DOHH2 (cell line): ENCODE measurements at regions not wholly inside any gene's neighbourhood (a gene's known extent, or its start where the extent isn't known, plus 50 kb on each side); places are given as distances from the start of the nearest gene placed in this dataset.

Experiments used
- H3F3A ChIP-seq: fragments of 200-600 bp; sonication (generic), shearing (Covaris generic); 2 replicates; pipeline ENCODE4 v1.6.0; 2016; ENCODE audit warnings: antibody characterized with exemption, mild to moderate bottlenecking; ENCODE audit not compliant: control insufficient read depth, insufficient read depth
- H3K27ac ChIP-seq: fragments of 200-600 bp; sonication (generic); 2 replicates; pipeline ENCODE4 v1.5.1; 2014; ENCODE audit warnings: low read depth, mild to moderate bottlenecking, low read length, moderate library complexity
- H3K27me3 ChIP-seq: fragments of 200-600 bp; sonication (generic); 2 replicates; pipeline ENCODE4 v1.6.1; 2014; ENCODE audit warnings: mild to moderate bottlenecking, low read length, mixed read lengths; ENCODE audit not compliant: control insufficient read depth
- H3K36me3 ChIP-seq: fragments of 200-600 bp; sonication (generic); 2 replicates; pipeline ENCODE4 v1.6.1; 2014; ENCODE audit warnings: mild to moderate bottlenecking, low read length, moderate library complexity, mixed read lengths; ENCODE audit not compliant: control insufficient read depth
- H3K4me1 ChIP-seq: fragments of 200-600 bp; sonication (generic); 2 replicates; pipeline ENCODE4 v1.6.1; 2014; ENCODE audit warnings: mild to moderate bottlenecking, low read length, mixed read lengths; ENCODE audit not compliant: control insufficient read depth
- H3K4me2 ChIP-seq: fragments of 200-600 bp; sonication (generic); 2 replicates; pipeline ENCODE4 v1.6.0; 2014; ENCODE audit warnings: mild to moderate bottlenecking, low read length, moderate library complexity
- H3K4me3 ChIP-seq: fragments of 200-600 bp; sonication (generic); 2 replicates; pipeline ENCODE4 v1.5.1; 2014; ENCODE audit warnings: mild to moderate bottlenecking, low read length, mixed read lengths
- H3K79me2 ChIP-seq: fragments of 200-600 bp; sonication (generic); 2 replicates; pipeline ENCODE4 v1.6.1; 2014; ENCODE audit warnings: mild to moderate bottlenecking, low read length, mixed read lengths; ENCODE audit not compliant: control insufficient read depth
- H3K9me2 ChIP-seq: fragments of 200-600 bp; sonication (generic); replicated peaks from 2 replicates; pipeline ENCODE4 v1.6.1; 2014; ENCODE audit warnings: mild to moderate bottlenecking, low read length, mixed read lengths; ENCODE audit not compliant: control insufficient read depth
- H3K9me3 ChIP-seq: fragments of 200-600 bp; sonication (generic); 2 replicates; pipeline ENCODE4 v1.6.1; 2014; ENCODE audit warnings: antibody characterized with exemption, low read length, mixed read lengths; ENCODE audit not compliant: control insufficient read depth, insufficient read depth
- H4K20me1 ChIP-seq: fragments of 200-600 bp; sonication (generic); 2 replicates; pipeline ENCODE4 v1.6.0; 2014; ENCODE audit warnings: low read depth, mild to moderate bottlenecking, antibody characterized with exemption, low read length, moderate library complexity; ENCODE audit not compliant: control insufficient read depth, insufficient read depth
- CTCF ChIP-seq: fragments of 200-600 bp; sonication (generic); IDR thresholded peaks from one replicate; pipeline ENCODE4 v1.5.1; 2014; ENCODE audit warnings: antibody characterized with exemption, mild to moderate bottlenecking, low read depth, low read length; ENCODE audit not compliant: poor library complexity, severe bottlenecking
- EZH2phosphoT487 ChIP-seq: fragments of 200-600 bp; sonication (generic); IDR thresholded peaks from 2 replicates; pipeline ENCODE4 v1.6.1; 2017; ENCODE audit warnings: borderline replicate concordance, mild to moderate bottlenecking, antibody characterized with exemption, low read length, moderate library complexity, mixed read lengths

- Histone ChIP-seq H3K4me3 (no peak overlapping the region), H3K79me2 (no peaks in the 10 kb centered on the region), H3K27ac (no peak overlapping the region), H3K9me2 (no peaks in the 10 kb centered on the region), H3K4me2 (no peak overlapping the region), H3K27me3 (no peaks in the 10 kb centered on the region), H4K20me1 (no peaks in the 10 kb centered on the region), H3K9me3 (peaks cover 4% of the 10 kb centered on the region; the same call in 1 of the 2 replicates), H3K4me1 (no peaks in the 10 kb centered on the region), H3K36me3 (no peaks in the 10 kb centered on the region), H3F3A (no peaks in the 10 kb centered on the region)
- TF ChIP-seq CTCF (no peak), EZH2phosphoT487 (no peak)
These were observed 296.5 kb downstream of the SMOC2 start for GRCh38 chr6:168737481-168737880.

GRCh38 chr6:168737014-168737413 lies 296.0 kb downstream of the SMOC2 start:
- H4K20me1 ChIP-seq, result no peaks in the 10 kb centered on the region
- H3K79me2 ChIP-seq, result no peaks in the 10 kb centered on the region
- no peaks in the 10 kb centered on the region for H3F3A ChIP-seq
- H3K4me2 ChIP-seq, result no peak overlapping the region
- H3K4me1 ChIP-seq, result no peaks in the 10 kb centered on the region
- H3K27ac ChIP-seq, result no peak overlapping the region
- no peak overlapping the region for H3K4me3 ChIP-seq
- no peaks in the 10 kb centered on the region for H3K27me3 ChIP-seq
- H3K9me3 ChIP-seq, result no peaks in the 10 kb centered on the region
- TF ChIP-seq EZH2phosphoT487 (no peak), CTCF (no peak)
- H3K9me2 ChIP-seq, result no peaks in the 10 kb centered on the region
- H3K36me3 ChIP-seq, result no peaks in the 10 kb centered on the region

DNA sequence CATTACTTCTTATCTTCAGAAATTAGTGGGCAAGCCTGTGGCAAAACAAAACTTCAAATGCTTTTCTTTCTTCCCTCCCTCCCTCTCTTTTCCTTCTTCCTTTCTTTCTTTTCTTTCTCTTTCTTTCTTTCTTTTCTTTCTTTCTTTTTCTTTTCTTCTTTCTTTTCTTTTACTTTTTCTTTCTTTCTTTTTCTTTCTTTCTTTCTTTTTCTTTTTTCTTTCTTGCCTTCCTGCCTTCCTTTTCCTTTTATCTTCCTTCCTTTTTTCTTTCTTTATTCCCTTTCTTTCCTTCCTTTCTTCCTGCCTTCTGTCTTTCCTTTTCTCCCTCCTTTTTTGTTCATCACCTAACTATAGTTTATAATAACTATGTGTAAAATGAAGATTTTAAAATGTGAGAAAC lies 295.1 kb downstream of the SMOC2 start:
- Histone ChIP-seq H3F3A (no peaks in the 10 kb centered on the region), H3K4me2 (no peak overlapping the region), H3K4me3 (no peak overlapping the region), H3K9me2 (no peaks in the 10 kb centered on the region), H3K27ac (no peak overlapping the region), H3K79me2 (no peaks in the 10 kb centered on the region), H3K9me3 (no peaks in the 10 kb centered on the region), H3K27me3 (no peaks in the 10 kb centered on the region), H3K36me3 (no peaks in the 10 kb centered on the region), H3K4me1 (no peaks in the 10 kb centered on the region), H4K20me1 (no peaks in the 10 kb centered on the region)
- TF ChIP-seq EZH2phosphoT487 (no peak), CTCF (no peak)
